Hepatocyte (in vitro differentiated cells): ENCODE measurements at regions not wholly inside any gene's neighbourhood (a gene's known extent, or its start where the extent isn't known, plus 50 kb on each side); places are given as distances from the start of the nearest gene placed in this dataset.

Source experiments
- CTCF ChIP-seq: fragments of 200-600 bp; sonication (generic); IDR thresholded peaks from 2 replicates; pipeline ENCODE4 v1.5.1; 2016; ENCODE audit warnings: antibody characterized with exemption, mild to moderate bottlenecking; ENCODE audit not compliant: poor library complexity
- EZH2 ChIP-seq: fragments of 200-600 bp; sonication (generic); IDR thresholded peaks from 2 replicates; pipeline ENCODE4 v1.6.1; 2016; ENCODE audit warnings: antibody characterized with exemption, mild to moderate bottlenecking, borderline replicate concordance
- EZH2phosphoT487 ChIP-seq: fragments of 200-600 bp; sonication (generic); IDR thresholded peaks from one replicate; pipeline ENCODE4 v1.6.1; 2018; ENCODE audit warnings: antibody characterized with exemption, mild to moderate bottlenecking, low read depth, moderate library complexity; ENCODE audit not compliant: unreplicated experiment, severe bottlenecking

DNA sequence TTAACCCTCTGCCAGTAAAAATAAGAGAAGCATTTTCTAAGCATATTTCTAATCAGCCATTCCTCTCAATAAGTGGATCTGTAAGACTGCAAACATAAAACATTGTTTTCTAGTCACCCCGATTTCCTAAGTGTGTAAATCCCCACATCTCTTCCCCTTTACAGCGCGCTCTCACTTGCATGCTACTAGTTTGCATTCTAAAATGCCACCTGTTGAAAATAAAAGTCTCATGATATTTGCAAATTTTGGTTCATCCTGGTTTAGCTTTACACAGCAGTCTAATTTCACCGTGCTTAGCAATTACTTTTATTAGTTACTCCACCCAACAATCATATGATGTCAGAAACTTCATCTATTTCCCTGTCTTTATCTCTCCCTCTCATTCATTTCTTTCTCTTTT lies 1230.7 kb upstream of the ZEB2 start:
- TF ChIP-seq CTCF (no peak), EZH2phosphoT487 (no peak), EZH2 (no peak)
